ENCODE measurements at regions not wholly inside any gene's neighbourhood (a gene's known extent, or its start where the extent isn't known, plus 50 kb on each side); places are given as distances from the start of the nearest gene placed in this dataset.

DNA sequence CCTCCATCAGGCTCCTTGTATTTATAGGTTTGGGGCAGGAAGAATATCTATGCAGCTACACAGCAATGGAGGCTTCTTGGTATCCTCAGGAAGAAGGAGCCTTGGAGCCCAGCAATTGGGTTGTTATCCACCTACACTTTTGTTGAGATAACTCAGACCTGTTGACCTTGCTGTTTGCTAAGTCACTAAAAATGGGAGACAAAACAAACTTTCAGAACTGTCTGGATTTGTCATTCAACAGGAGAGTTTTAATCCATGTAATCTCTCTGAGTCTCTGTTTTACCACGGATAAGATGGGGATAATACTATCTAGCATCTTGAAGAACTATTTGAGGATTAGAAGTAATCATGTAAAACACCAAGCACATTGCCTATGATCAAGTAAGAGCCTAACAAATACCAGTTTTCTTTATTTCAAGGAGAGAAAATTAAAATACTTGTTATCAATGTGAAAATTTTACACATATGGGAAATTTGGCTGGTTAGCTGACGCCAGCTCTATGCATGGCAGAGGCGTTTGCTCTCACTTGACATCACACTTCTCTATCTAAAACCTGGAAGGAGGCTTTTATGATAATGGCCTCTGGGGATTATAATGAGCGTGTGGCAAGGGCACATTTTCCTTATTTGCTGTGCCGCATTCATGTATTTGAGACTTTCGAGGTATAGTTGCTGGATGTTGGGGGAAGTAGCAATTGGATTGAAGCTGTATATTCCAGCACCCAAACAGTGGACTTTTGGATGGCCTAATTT is 215.6 kb downstream of the PDCD6IP start:
- Histone ChIP-seq H2AFZ (ENCODE audit: low read depth, low read length) (no peak overlapping the region), H3K36me3 (ENCODE audit: control insufficient read depth in 2 of 2, extremely low read depth in 1 of 2, insufficient read depth in 2 of 2, low read length in 2 of 2) (no peaks in the 10 kb centered on the region), H3K27ac (ENCODE audit: insufficient read depth, low read depth, low read length) (no peak overlapping the region), H3K4me3 (replicated peaks in 1 of 3; ENCODE audit: insufficient read depth in 1 of 3, low read depth in 1 of 3, low read length in 3 of 3) (no peak overlapping the region), H3K79me2 (ENCODE audit: control insufficient read depth, insufficient read depth, low read length) (no peaks in the 10 kb centered on the region), H3K9me1 (replicated peaks; ENCODE audit: control insufficient read depth, extremely low read depth, insufficient read depth, low read length) (no peaks in the 10 kb centered on the region), H3K9me3 (replicated peaks; ENCODE audit: control insufficient read depth, insufficient read depth, low read length) (no peaks in the 10 kb centered on the region), H3K9ac (replicated peaks; ENCODE audit: extremely low read depth, insufficient read depth, low read length) (no peak overlapping the region), H3K27me3 (ENCODE audit: control insufficient read depth in 2 of 2, insufficient read depth in 2 of 2, low read length in 2 of 2) (no peaks in the 10 kb centered on the region), H4K20me1 (replicated peaks; ENCODE audit: control insufficient read depth, extremely low read depth, insufficient read depth, low read length) (no peaks in the 10 kb centered on the region), H3K4me1 (ENCODE audit: control insufficient read depth, extremely low read depth, insufficient read depth, low read length) (peaks cover 12% of the 10 kb centered on the region), H3K4me2 (ENCODE audit: insufficient read depth, low read length) (no peak overlapping the region)
- POLR2A ChIA-PET = no interaction called here
- DNase-seq (ENCODE audit: low read depth, low spot score) = no peak
- dilution Hi-C loops (cut with MboI; ENCODE audit: extremely low pct_ligation_motif_present, low sequenced_read_pairs) (no loop called here), intact Hi-C loops (cut with micrococcal nuclease) (no loop called here)
- no peak for FAIRE-seq
- TF ChIP-seq EZH2 (IDR thresholded peaks at IDR 0.05; ENCODE audit: borderline replicate concordance, low read depth, low read length, severe bottlenecking) (no peak), POLR2A (IDR thresholded peaks at IDR 0.05; ENCODE audit: low read depth, low read length) (no peak), JUN (IDR thresholded peaks at IDR 0.05; ENCODE audit: borderline replicate concordance, insufficient read depth, insufficient read length, low read depth) (no peak), FOS (IDR thresholded peaks at IDR 0.05; ENCODE audit: borderline replicate concordance, insufficient read depth, low read length) (no peak), POLR2AphosphoS5 (IDR thresholded peaks at IDR 0.05; ENCODE audit: insufficient read depth, low read depth, low read length) (no peak), GATA2 (IDR thresholded peaks at IDR 0.05; ENCODE audit: insufficient read depth, insufficient read length, low read depth, low read length) (no peak), MYC (IDR thresholded peaks at IDR 0.05; ENCODE audit: low read depth, low read length) (no peak)
- TF ChIP-seq, protein P1, sequence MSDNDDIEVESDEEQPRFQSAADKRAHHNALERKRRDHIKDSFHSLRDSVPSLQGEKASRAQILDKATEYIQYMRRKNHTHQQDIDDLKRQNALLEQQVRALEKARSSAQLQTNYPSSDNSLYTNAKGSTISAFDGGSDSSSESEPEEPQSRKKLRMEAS (IDR thresholded peaks at IDR 0.05; ENCODE audit: insufficient read depth, insufficient read length) = no peak
- TF ChIP-seq, protein P2, sequence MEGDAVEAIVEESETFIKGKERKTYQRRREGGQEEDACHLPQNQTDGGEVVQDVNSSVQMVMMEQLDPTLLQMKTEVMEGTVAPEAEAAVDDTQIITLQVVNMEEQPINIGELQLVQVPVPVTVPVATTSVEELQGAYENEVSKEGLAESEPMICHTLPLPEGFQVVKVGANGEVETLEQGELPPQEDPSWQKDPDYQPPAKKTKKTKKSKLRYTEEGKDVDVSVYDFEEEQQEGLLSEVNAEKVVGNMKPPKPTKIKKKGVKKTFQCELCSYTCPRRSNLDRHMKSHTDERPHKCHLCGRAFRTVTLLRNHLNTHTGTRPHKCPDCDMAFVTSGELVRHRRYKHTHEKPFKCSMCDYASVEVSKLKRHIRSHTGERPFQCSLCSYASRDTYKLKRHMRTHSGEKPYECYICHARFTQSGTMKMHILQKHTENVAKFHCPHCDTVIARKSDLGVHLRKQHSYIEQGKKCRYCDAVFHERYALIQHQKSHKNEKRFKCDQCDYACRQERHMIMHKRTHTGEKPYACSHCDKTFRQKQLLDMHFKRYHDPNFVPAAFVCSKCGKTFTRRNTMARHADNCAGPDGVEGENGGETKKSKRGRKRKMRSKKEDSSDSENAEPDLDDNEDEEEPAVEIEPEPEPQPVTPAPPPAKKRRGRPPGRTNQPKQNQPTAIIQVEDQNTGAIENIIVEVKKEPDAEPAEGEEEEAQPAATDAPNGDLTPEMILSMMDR (IDR thresholded peaks at IDR 0.05; ENCODE audit: extremely low read depth in 1 of 2, insufficient read depth in 1 of 2, low read depth in 1 of 2, low read length in 2 of 2) = no peak
- BruUV-seq (replicated peaks) = no TSS peak
- CTCF ChIA-PET = interaction anchor here (2.2 kb wide), 1 partner anchor 130 kb away, joined by 11 read pairs; no protein-coding TSS in a partner anchor

Measured in endothelial cell of umbilical vein (primary cell).